ENCODE measurements at regions not wholly inside any gene's neighbourhood (a gene's known extent, or its start where the extent isn't known, plus 50 kb on each side); places are given as distances from the start of the nearest gene placed in this dataset.

DNA sequence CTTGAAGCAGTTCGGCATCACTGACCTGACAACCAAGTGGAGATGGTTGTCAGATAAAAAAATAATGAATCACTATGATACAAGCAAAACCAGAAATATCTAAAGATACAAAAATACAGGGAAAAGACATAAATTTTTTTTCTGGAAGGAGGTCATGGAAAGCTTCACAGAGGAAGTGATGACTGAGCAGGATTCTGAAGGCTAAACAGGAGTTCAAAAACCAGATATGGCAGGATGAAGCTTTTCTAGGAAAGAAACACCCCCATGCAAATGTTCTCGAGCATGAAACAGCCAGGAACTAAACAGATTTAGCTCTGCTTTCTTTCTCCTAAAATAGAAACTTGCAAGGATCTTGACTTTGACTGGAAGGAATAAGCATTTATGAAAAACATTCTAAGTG lies 60.7 kb upstream of the IFNE start:
- TF ChIP-seq POLR2A (IDR thresholded peaks at IDR 0.05; ENCODE audit: low read depth, low read length) (no peak), POLR2AphosphoS5 (IDR thresholded peaks at IDR 0.05; ENCODE audit: low read depth, low read length) (no peak)

Data from GM12891 (cell line).